Stimulated activated CD8-positive, alpha-beta memory T cell treated with anti-CD3 and anti-CD28 coated beads, Interleukin-4, amount 100 ng/mL, for 1 hour (primary cell): ENCODE measurements at regions not wholly inside any gene's neighbourhood (a gene's known extent, or its start where the extent isn't known, plus 50 kb on each side); places are given as distances from the start of the nearest gene placed in this dataset.

ENCODE experiments used
- DNase-seq, 2 donors: peaks; one replicate each; pipeline ENCODE4 v3.0.0-alpha.2; 2020; ENCODE audit warnings: low read depth in 2 of 2, low spot score in 1 of 2

GRCh38 chr4:22115262-22115661 is 166.7 kb upstream of the KCNIP4 start:
- DNase-seq: no peak

GRCh38 chr4:22103768-22104167 is 155.2 kb upstream of the KCNIP4 start:
- no peak for DNase-seq

GRCh38 chr4:22099896-22100295 is 151.3 kb upstream of the KCNIP4 start:
- no peak for DNase-seq

- no peak for DNase-seq
These were observed 149.0 kb upstream of the KCNIP4 start for GRCh38 chr4:22097596-22097995.

GRCh38 chr4:22094217-22094616 is 145.6 kb upstream of the KCNIP4 start:
- no peak for DNase-seq

- DNase-seq: no peak
These were observed 144.6 kb upstream of the KCNIP4 start for GRCh38 chr4:22093126-22093525.

GRCh38 chr4:22091906-22092305 is 143.3 kb upstream of the KCNIP4 start:
- no peak for DNase-seq

- no peak for DNase-seq
These were observed 142.8 kb upstream of the KCNIP4 start for GRCh38 chr4:22091352-22091717.

- no peak for DNase-seq
These were observed 142.2 kb upstream of the KCNIP4 start for GRCh38 chr4:22090661-22091351.

- DNase-seq: no peak
These were observed 129.0 kb upstream of the KCNIP4 start for GRCh38 chr4:22077571-22077970.

GRCh38 chr4:22072726-22073125 is 124.2 kb upstream of the KCNIP4 start:
- no peak for DNase-seq

GRCh38 chr4:22072240-22072639 is 123.7 kb upstream of the KCNIP4 start:
- no peak for DNase-seq

GRCh38 chr4:22071749-22072148 is 123.2 kb upstream of the KCNIP4 start:
- no peak for DNase-seq

GRCh38 chr4:22070256-22070655 is 121.7 kb upstream of the KCNIP4 start:
- no peak for DNase-seq

- no peak for DNase-seq
These were observed 115.0 kb upstream of the KCNIP4 start for GRCh38 chr4:22063613-22064012.

- no peak for DNase-seq
These were observed 114.1 kb upstream of the KCNIP4 start for GRCh38 chr4:22062676-22063075.

GRCh38 chr4:22055954-22056353 is 107.4 kb upstream of the KCNIP4 start:
- DNase-seq: no peak

GRCh38 chr4:22052076-22052475 is 103.5 kb upstream of the KCNIP4 start:
- DNase-seq: no peak

- DNase-seq: no peak
These were observed 99.8 kb upstream of the KCNIP4 start for GRCh38 chr4:22048323-22048722.

GRCh38 chr4:22047793-22048192 is 99.2 kb upstream of the KCNIP4 start:
- no peak for DNase-seq

GRCh38 chr4:22045051-22045630 is 96.6 kb upstream of the KCNIP4 start:
- no peak for DNase-seq

- DNase-seq: no peak
These were observed 82.9 kb upstream of the KCNIP4 start for GRCh38 chr4:22031423-22031822.

- no peak for DNase-seq
These were observed 82.3 kb upstream of the KCNIP4 start for GRCh38 chr4:22030881-22031280.
